HUES48 (cell line): ENCODE measurements at regions not wholly inside any gene's neighbourhood (a gene's known extent, or its start where the extent isn't known, plus 50 kb on each side); places are given as distances from the start of the nearest gene placed in this dataset.

Experiments
- H3K27ac ChIP-seq: one replicate; pipeline ENCODE4 v1.7.0; 2013; ENCODE audit warnings: low read depth, low read length, inconsistent platforms
- H3K27me3 ChIP-seq: 2 replicates; pipeline ENCODE4 v1.6.1; 2013; ENCODE audit warnings: mild to moderate bottlenecking, low read length; ENCODE audit not compliant: control insufficient read depth, insufficient read depth
- H3K36me3 ChIP-seq: 2 replicates; pipeline ENCODE4 v1.6.1; 2013; ENCODE audit warnings: low read length; ENCODE audit not compliant: control insufficient read depth, insufficient read depth
- H3K4me1 ChIP-seq: 2 replicates; pipeline ENCODE4 v1.6.1; 2013; ENCODE audit warnings: mild to moderate bottlenecking, low read length; ENCODE audit not compliant: control insufficient read depth, insufficient read depth
- H3K4me3 ChIP-seq: 2 replicates; pipeline ENCODE4 v1.5.1; 2013; ENCODE audit warnings: mild to moderate bottlenecking, low read depth, low read length
- H3K9ac ChIP-seq: 2 replicates; pipeline ENCODE4 v1.6.1; 2013; ENCODE audit warnings: mild to moderate bottlenecking, low read depth, low read length, moderate library complexity
- H3K9me3 ChIP-seq: 2 replicates; pipeline ENCODE4 v1.6.1; 2013; ENCODE audit warnings: low read length; ENCODE audit not compliant: control insufficient read depth, insufficient read depth

DNA sequence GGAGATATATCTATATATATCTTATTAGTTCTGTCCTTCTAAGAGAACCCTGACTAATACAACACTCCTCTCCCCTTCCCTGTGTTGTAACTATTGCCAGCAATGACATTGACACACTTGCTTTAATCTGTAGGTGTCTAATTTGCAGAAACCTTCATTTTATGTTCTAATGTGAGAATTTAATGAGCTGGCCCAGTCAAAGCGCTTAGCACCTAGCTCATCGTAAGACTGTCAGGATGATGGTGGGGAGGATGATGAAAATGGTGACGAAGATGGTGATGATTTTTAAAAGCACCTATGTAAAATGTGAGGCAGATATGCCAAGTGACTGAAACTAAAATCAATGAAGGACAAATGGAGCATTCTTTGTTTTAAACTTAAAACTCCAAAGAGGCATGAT, 183.8 kb downstream of the DHX15 start:
- no peaks in the 10 kb centered on the region for H3K4me1 ChIP-seq
- H3K9ac ChIP-seq, result no peak overlapping the region
- H3K27ac ChIP-seq, result no peak overlapping the region
- no peak overlapping the region for H3K4me3 ChIP-seq
- no peaks in the 10 kb centered on the region for H3K9me3 ChIP-seq
- H3K27me3 ChIP-seq, result no peaks in the 10 kb centered on the region
- H3K36me3 ChIP-seq, result no peaks in the 10 kb centered on the region

DNA sequence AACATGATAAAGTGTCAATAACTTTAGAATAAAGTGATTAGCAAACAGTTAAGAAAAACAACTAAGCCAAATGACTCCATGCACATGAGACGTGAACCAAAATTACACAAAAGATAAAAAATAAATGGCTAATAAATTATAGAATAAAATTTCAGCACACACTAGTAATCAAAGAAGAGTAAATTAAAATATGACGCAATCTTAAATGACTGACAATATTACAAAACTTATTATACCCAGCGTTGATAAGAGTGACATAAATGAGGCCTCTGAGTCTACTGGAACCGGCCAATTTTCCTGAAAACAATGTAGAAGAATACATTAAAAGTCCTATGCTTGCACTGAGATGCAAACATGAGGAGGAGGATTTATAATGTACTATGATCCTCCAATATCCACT, 187.4 kb downstream of the DHX15 start:
- Histone ChIP-seq H3K27ac (no peak overlapping the region), H3K9ac (no peak overlapping the region), H3K4me1 (0 out of 2 replicates have a peak, but pooled peaks cover 3% of the 10 kb centered on the region), H3K27me3 (no peaks in the 10 kb centered on the region), H3K9me3 (no peaks in the 10 kb centered on the region), H3K4me3 (no peak overlapping the region), H3K36me3 (no peaks in the 10 kb centered on the region)

DNA sequence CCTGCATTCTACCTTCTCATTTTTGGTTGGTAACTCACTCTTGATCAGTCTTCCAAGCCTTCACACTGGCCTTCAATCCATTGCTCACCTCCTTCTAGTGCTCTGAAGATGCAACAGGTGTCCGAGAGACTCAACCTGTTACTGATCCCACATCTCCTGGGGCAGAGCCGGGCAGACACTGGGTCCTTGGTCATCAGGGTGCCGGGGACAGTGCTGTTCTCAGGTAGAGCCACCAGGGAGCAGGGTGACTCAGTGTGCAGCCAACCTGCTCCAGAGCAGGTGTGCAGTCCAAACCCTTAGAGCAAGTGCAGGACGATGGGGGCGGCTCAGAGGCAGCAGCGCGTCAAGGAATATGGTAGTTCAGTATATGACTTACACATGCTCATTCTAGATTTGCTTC, 188.4 kb downstream of the DHX15 start:
- no peaks in the 10 kb centered on the region for H3K27me3 ChIP-seq
- no peaks in the 10 kb centered on the region for H3K36me3 ChIP-seq
- no peak overlapping the region for H3K9ac ChIP-seq
- no peak overlapping the region for H3K27ac ChIP-seq
- no peak overlapping the region for H3K4me3 ChIP-seq
- H3K9me3 ChIP-seq, result no peaks in the 10 kb centered on the region
- H3K4me1 ChIP-seq, result 0 out of 2 replicates have a peak, but pooled peaks cover 3% of the 10 kb centered on the region

DNA sequence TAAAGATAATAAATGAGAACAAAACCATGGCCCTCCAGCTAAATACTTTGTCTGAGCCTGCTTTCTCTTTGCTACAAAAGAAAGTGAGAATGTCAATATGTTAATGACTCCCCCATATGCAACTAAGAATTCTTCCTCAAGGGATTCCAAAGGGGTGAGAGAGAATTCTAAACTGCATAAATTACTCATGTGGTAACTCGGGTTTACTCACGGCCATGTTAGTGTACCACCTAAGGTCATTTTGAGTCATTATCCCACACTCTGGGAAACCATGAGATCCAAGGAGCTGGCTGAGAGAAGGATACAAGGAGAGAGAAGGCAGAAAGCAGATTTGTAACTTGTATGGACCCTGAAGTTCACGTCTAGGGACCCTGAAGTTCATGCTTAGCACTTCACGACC, 190.3 kb downstream of the DHX15 start:
- Histone ChIP-seq H3K36me3 (no peaks in the 10 kb centered on the region), H3K9ac (no peak overlapping the region), H3K9me3 (no peaks in the 10 kb centered on the region), H3K4me3 (no peak overlapping the region), H3K27me3 (no peaks in the 10 kb centered on the region), H3K4me1 (peaks cover 6% of the 10 kb centered on the region; the same call in 1 of the 2 replicates), H3K27ac (no peak overlapping the region)

DNA sequence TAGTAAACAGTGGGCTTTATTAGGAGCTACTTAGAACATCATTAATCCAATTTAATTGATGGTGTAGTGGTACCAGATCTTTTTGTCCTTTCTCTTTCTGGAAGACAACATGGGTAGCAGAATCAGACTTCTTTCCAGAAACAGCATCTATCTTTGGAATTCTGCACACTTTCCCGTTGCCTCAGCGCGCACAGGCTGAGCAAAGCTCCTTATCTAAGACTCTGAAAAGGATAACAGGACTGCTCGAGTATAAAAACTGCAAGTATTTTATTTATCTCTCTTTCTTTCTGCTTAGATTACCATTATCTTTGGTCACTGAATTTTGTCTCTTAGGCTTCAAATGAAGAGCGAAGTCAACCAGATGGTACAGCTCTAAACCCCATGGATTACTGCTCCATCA, 191.7 kb downstream of the DHX15 start:
- Histone ChIP-seq H3K4me3 (no peak overlapping the region), H3K36me3 (no peaks in the 10 kb centered on the region), H3K27me3 (no peaks in the 10 kb centered on the region), H3K9me3 (no peaks in the 10 kb centered on the region), H3K9ac (no peak overlapping the region), H3K4me1 (peaks cover 6% of the 10 kb centered on the region; the same call in 1 of the 2 replicates), H3K27ac (no peak overlapping the region)

DNA sequence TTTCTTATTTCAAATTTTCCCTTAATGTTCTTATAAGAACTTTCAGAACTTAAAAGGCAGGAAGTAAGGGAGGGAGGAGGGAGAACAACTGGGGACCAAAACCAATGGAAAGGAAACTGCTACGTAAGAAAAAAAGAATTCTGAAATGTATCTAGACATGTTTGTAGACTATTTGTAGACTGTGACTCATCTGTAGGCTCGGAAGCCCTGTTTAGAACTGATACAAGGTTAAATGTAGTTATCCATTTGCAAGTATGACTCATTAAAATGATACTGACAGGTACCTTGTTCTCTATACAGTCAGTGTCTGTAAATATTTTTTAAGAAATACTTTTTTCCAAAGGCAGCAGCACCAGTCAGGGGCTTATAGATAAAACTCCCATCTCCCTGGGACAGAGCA, 202.0 kb downstream of the DHX15 start:
- no peaks in the 10 kb centered on the region for H3K4me1 ChIP-seq
- H3K9ac ChIP-seq, result no peak overlapping the region
- H3K27ac ChIP-seq, result no peak overlapping the region
- H3K4me3 ChIP-seq, result no peak overlapping the region
- H3K36me3 ChIP-seq, result no peaks in the 10 kb centered on the region
- H3K27me3 ChIP-seq, result no peaks in the 10 kb centered on the region
- no peaks in the 10 kb centered on the region for H3K9me3 ChIP-seq

DNA sequence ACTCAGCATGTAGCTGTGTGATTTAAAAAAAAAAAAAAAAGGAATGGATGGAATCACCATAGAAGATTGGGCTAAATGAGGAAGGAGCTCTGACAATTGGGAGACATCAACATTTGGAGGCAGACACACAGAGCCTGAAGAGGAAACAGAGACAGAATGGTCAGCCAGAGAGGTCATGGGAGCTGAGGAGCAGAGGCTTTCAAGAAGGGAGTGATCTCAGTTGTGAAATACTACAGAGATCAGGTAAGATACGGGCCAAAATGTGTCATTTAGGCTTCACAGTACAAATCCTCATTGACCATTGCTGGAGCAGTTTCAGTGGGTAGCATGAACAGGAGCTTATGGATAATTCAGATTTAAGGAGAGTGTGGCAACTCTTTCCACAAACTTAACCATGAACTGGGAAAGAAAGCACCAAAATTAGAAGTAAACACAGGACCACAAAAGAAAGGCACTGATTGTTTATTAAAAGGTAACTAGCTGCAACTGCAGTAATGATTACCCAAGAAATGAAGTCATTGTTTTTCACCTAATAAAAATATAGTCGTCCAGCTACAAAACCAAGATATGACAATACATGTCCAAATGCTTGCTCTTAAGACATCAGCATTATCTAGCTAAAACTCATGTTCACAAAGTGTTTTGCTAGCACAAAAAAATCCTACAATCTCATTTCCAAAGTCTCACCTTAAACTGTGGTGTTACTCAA, 203.2 kb downstream of the DHX15 start:
- Histone ChIP-seq H3K9ac (no peak overlapping the region), H3K4me1 (no peaks in the 10 kb centered on the region), H3K27me3 (no peaks in the 10 kb centered on the region), H3K27ac (no peak overlapping the region), H3K4me3 (no peak overlapping the region), H3K9me3 (no peaks in the 10 kb centered on the region), H3K36me3 (no peaks in the 10 kb centered on the region)

DNA sequence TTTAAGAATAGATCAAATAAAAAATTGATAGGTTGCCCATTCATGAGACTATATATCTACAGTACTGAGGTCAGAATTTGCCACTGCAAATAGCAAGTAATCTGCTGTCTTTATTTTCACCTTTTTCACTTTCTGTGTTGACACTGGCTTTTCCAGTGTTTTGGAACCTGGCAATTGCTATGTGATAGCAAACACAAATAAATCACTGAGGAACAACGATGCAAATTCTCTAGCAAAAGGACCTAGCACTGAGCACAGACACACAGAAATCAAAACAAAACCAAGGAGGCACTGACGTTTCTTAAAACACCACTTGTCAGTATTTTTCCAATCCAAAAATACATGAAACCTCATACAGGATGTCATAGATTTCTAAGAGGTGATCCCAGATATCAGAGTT, 210.7 kb downstream of the DHX15 start:
- Histone ChIP-seq H3K4me3 (no peak overlapping the region), H3K9ac (no peak overlapping the region), H3K27me3 (no peaks in the 10 kb centered on the region), H3K4me1 (no peaks in the 10 kb centered on the region), H3K27ac (no peak overlapping the region), H3K9me3 (no peaks in the 10 kb centered on the region), H3K36me3 (no peaks in the 10 kb centered on the region)

DNA sequence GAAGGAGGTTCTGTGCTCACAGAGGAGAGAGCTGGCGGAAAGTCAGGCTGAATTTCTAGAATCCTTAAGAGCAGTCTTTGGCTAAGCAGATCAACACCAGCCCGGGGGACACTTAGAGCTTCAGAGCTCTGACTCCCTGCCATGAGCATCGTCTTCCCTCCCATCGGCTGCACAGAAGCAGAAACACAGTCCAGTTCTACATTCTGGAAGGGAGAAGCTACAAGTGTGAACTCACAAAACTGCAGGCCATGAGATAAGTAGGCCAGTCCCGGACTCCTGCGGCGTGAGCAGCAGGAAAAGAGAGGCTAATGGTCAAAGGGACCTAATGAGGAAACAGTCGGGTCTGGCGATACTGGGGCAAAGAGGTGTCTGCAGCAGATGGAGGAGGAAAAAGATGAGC, 211.5 kb downstream of the DHX15 start:
- H3K36me3 ChIP-seq, result no peaks in the 10 kb centered on the region
- no peak overlapping the region for H3K9ac ChIP-seq
- H3K4me3 ChIP-seq, result no peak overlapping the region
- no peaks in the 10 kb centered on the region for H3K9me3 ChIP-seq
- H3K27ac ChIP-seq, result no peak overlapping the region
- H3K27me3 ChIP-seq, result no peaks in the 10 kb centered on the region
- H3K4me1 ChIP-seq, result no peaks in the 10 kb centered on the region

DNA sequence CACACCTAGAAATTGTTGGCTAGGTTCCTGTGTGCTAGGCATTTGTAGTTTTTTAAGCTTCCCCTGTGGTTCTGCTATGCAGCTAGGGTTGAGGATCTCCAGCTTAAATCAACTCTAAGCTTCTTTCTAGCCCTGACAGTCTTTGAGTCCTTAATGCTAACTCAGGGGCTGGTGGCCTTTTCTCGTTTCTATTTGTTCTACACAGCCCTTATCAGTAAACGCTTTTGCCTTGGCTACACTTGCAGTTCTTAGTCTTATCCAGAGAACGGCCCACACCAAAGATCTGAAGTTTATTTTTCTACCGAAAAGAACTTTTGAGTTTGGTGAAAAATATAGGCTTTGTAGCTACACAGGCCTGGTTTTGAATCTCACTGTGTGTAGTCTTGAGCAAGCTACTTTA, 212.0 kb downstream of the DHX15 start:
- no peak overlapping the region for H3K4me3 ChIP-seq
- H3K27me3 ChIP-seq, result no peaks in the 10 kb centered on the region
- H3K27ac ChIP-seq, result no peak overlapping the region
- H3K9me3 ChIP-seq, result no peaks in the 10 kb centered on the region
- H3K9ac ChIP-seq, result no peak overlapping the region
- no peaks in the 10 kb centered on the region for H3K36me3 ChIP-seq
- no peaks in the 10 kb centered on the region for H3K4me1 ChIP-seq

DNA sequence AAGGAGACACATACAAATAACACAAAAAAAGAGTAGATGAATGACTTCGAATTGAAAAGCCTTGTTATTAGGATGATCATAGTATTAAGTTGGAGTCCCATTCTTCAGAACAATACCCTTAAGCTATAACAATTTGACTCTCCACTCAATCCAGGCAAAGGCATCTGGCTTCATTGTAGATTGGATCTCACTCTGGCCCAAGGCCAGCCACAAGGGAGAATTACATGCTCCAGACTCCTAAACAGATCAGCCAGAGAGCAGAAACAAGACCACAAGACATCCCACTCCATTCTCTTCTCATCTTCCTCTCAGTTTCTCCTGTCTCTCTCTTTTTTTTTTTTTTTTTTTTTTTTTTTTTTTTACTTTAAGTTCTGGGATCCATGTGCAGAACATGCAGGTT, 213.9 kb downstream of the DHX15 start:
- Histone ChIP-seq H3K4me3 (no peak overlapping the region), H3K27ac (no peak overlapping the region), H3K4me1 (no peaks in the 10 kb centered on the region), H3K9ac (no peak overlapping the region), H3K9me3 (no peaks in the 10 kb centered on the region), H3K36me3 (no peaks in the 10 kb centered on the region), H3K27me3 (no peaks in the 10 kb centered on the region)
